Esophagus squamous epithelium (tissue), 5 donors: ENCODE measurements at regions not wholly inside any gene's neighbourhood (a gene's known extent, or its start where the extent isn't known, plus 50 kb on each side); places are given as distances from the start of the nearest gene placed in this dataset.

Experiments used
- DNase-seq: peaks from one replicate; lab custom pipeline; 2025; lab: John Stamatoyannopoulos, UW
- H3K27ac ChIP-seq, 4 donors: fragments of 200-600 bp; sonication (generic); one replicate each; pipeline ENCODE4 v1.5.1; 2016 to 2019; ENCODE audit warnings: mild to moderate bottlenecking in 1 of 4
- H3K27me3 ChIP-seq, 4 donors: fragments of 200-600 bp; sonication (generic); 1 replicate in 3 of 4; 2 replicates in 1 of 4; pipeline versions ENCODE4 v1.5.1 to v1.6.0; 2017 to 2021; ENCODE audit warnings: antibody characterized with exemption in 1 of 4
- H3K36me3 ChIP-seq, 3 donors: fragments of 200-600 bp; sonication (generic); one replicate each; pipeline ENCODE4 v1.5.1; 2016 to 2019
- H3K4me1 ChIP-seq, 3 donors: fragments of 200-600 bp; sonication (generic); one replicate each; pipeline ENCODE4 v1.5.1; 2017 to 2019
- H3K4me3 ChIP-seq, 4 donors: fragments of 200-600 bp; sonication (generic); 1 replicate in 3 of 4; 2 replicates in 1 of 4; pipeline ENCODE4 v1.5.1; 2016 to 2019; ENCODE audit warnings: mild to moderate bottlenecking in 2 of 4, moderate library complexity in 1 of 4
- H3K9me3 ChIP-seq, 3 donors: fragments of 200-600 bp; sonication (generic); one replicate each; pipeline ENCODE4 v1.5.1; 2016 to 2019
- CTCF ChIP-seq, 6 experiments: fragments of 450-650 bp in 4 of 6; fragments of 200-600 bp in 2 of 6; sonication (generic) in 2 of 6; IDR thresholded peaks; one replicate each; pipeline ENCODE4 v1.5.1; 2016 to 2019; ENCODE audit warnings: antibody characterized with exemption in 6 of 6, mild to moderate bottlenecking in 4 of 6, moderate library complexity in 4 of 6
- POLR2A ChIP-seq, 4 donors: fragments of 450-650 bp; IDR thresholded peaks; one replicate each; pipeline ENCODE4 v1.6.1; 2017; ENCODE audit warnings: antibody characterized with exemption in 4 of 4, mild to moderate bottlenecking in 4 of 4, moderate library complexity in 3 of 4
- WGBS, 2 donors: methylation state at CpG; one replicate each; pipeline ENCODE4 v1.1.5; 2018; 5-methylcytosine and 5-hydroxymethylcytosine counted together
- intact Hi-C: fragments of 100-400 bp; cut with DNase I; formaldehyde crosslinking; loops from one replicate; pipeline ENCODE4 v1.15.0; 2022
- donor health status: DM: yes; HTN: yes; CAD: no.

GRCh38 chr14:71541271-71541670 is 391.0 kb upstream of the RGS6 start:
- DNase-seq = no peak
- Histone ChIP-seq H3K27ac (no peak overlapping the region), H3K4me1 (peaks cover 7 to 46% (median 13%) of the 10 kb centered on the region in 3 donors), H3K36me3 (no peaks in the 10 kb centered on the region), H3K9me3 (no peaks in the 10 kb centered on the region), H3K27me3 (no peaks in the 10 kb centered on the region), H3K4me3 (no peak overlapping the region)
- intact Hi-C loops = no loop called here
- TF ChIP-seq CTCF (IDR thresholded peaks at IDR 0.05) (no peak), POLR2A (IDR thresholded peaks at IDR 0.05) (no peak)
- WGBS, 2 donors = 65 to 77% methylated on average over 3 of the region's 3 CpGs

GRCh38 chr14:71541973-71542690 is 390.1 kb upstream of the RGS6 start:
- H3K27ac ChIP-seq = no peak overlapping the region
- no peak for DNase-seq
- no peak overlapping the region for H3K4me3 ChIP-seq
- no peaks in the 10 kb centered on the region for H3K27me3 ChIP-seq
- peaks cover 7 to 38% (median 13%) of the 10 kb centered on the region in 3 donors for H3K4me1 ChIP-seq
- no peaks in the 10 kb centered on the region for H3K36me3 ChIP-seq
- WGBS, 2 donors = 81 to 86% methylated on average over 5 of the region's 5 CpGs
- TF ChIP-seq POLR2A (IDR thresholded peaks at IDR 0.05) = no peak
- no peak for TF ChIP-seq CTCF (IDR thresholded peaks at IDR 0.05)
- no peaks in the 10 kb centered on the region for H3K9me3 ChIP-seq
- intact Hi-C loops = no loop called here

- no peak for TF ChIP-seq CTCF (IDR thresholded peaks at IDR 0.05)
- Histone ChIP-seq H3K4me3 (no peak overlapping the region), H3K9me3 (no peaks in the 10 kb centered on the region), H3K36me3 (no peaks in the 10 kb centered on the region), H3K27me3 (no peaks in the 10 kb centered on the region), H3K27ac (no peak overlapping the region), H3K4me1 (no peaks in the 10 kb centered on the region)
- no peak for DNase-seq
- intact Hi-C loops = no loop called here
- WGBS, 2 donors = 89 to 95% methylated on average over 6 of the region's 6 CpGs
Observed at GRCh38 chr14:71549421-71550050, 382.7 kb upstream of the RGS6 start.

- H3K36me3 ChIP-seq = no peaks in the 10 kb centered on the region
- H3K4me3 ChIP-seq = no peak overlapping the region
- no peak for DNase-seq
- no peaks in the 10 kb centered on the region for H3K27me3 ChIP-seq
- intact Hi-C loops = no loop called here
- H3K27ac ChIP-seq = no peak overlapping the region
- no peaks in the 10 kb centered on the region for H3K9me3 ChIP-seq
- WGBS, 2 donors = 72 to 90% methylated on average over 2 of the region's 2 CpGs
- TF ChIP-seq CTCF (IDR thresholded peaks at IDR 0.05) (no peak), POLR2A (IDR thresholded peaks at IDR 0.05) (no peak)
- peaks cover 0 to 1% (median 0%) of the 10 kb centered on the region in 3 donors for H3K4me1 ChIP-seq
Observed at GRCh38 chr14:71550367-71550766, 381.9 kb upstream of the RGS6 start.

- Histone ChIP-seq H3K27me3 (no peaks in the 10 kb centered on the region), H3K36me3 (no peaks in the 10 kb centered on the region), H3K9me3 (no peaks in the 10 kb centered on the region), H3K27ac (no peak overlapping the region), H3K4me3 (no peak overlapping the region), H3K4me1 (peaks cover 0 to 12% (median 0%) of the 10 kb centered on the region in 3 donors)
- 87 to 96% methylated on average over 2 of the region's 2 CpGs for WGBS, 2 donors
- no peak for TF ChIP-seq POLR2A (IDR thresholded peaks at IDR 0.05)
- no peak for TF ChIP-seq CTCF (IDR thresholded peaks at IDR 0.05)
- intact Hi-C loops = no loop called here
- no peak for DNase-seq
Observed at GRCh38 chr14:71551291-71551950, 380.8 kb upstream of the RGS6 start.
